ENCODE measurements at regions not wholly inside any gene's neighbourhood (a gene's known extent, or its start where the extent isn't known, plus 50 kb on each side); places are given as distances from the start of the nearest gene placed in this dataset.

DNA sequence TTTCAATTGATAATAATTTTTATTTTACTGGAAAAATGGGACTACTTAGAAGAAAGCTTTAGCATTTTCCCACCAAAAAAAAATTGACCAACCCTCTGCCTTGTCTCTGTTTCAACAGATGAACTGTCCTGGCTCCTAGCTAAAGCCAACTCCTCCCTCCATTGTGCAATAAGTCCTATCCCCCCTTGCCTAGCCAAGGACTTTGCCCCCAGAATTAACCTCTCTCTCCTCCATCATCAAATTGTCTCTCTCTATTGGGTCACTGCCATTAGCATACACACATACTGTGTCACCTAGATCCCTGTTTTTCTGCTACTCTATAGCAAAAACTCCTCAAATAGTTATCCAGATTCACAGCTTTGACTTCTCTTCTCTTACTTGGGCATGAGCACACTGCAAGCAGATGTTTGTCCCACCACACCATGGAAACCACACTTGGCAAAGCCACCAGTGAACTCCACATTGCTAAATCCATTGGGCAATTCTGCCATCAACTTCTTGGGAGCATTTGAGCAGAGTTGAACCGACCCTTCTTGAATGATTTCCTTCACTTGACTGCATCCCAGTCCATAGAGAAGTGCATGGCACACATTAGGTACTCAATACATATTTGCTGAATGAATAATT lies 91.4 kb upstream of the NEBL start:
- Histone ChIP-seq H3K4me1 (ENCODE audit: control insufficient read depth in 2 of 3, insufficient read depth in 2 of 3, low read depth in 1 of 3, low read length in 3 of 3) (peaks cover 0 to 6% (median 0%) of the 10 kb centered on the region in 3 donors), H3K4me3 (ENCODE audit: low read length in 3 of 3) (no peak overlapping the region), H3K36me3 (ENCODE audit: control insufficient read depth in 2 of 3, insufficient read depth in 3 of 3, low read length in 3 of 3) (no peaks in the 10 kb centered on the region), H3K27me3 (ENCODE audit: control insufficient read depth, insufficient read depth, low read length) (no peaks in the 10 kb centered on the region), H3K9me3 (ENCODE audit: control insufficient read depth in 2 of 3, insufficient read depth in 1 of 3, low read length in 3 of 3) (peaks cover 0 to 1% (median 0%) of the 10 kb centered on the region in 3 donors), H3K27ac (ENCODE audit: low read depth in 2 of 2, low read length in 2 of 2) (no peak overlapping the region), H3K9ac (ENCODE audit: low read length in 3 of 3) (no peak overlapping the region)
- FAIRE-seq (no peak), DNase-seq (no peak)
- intact Hi-C loops (cut with DNase I) = no loop called here
- TF ChIP-seq, protein P1, sequence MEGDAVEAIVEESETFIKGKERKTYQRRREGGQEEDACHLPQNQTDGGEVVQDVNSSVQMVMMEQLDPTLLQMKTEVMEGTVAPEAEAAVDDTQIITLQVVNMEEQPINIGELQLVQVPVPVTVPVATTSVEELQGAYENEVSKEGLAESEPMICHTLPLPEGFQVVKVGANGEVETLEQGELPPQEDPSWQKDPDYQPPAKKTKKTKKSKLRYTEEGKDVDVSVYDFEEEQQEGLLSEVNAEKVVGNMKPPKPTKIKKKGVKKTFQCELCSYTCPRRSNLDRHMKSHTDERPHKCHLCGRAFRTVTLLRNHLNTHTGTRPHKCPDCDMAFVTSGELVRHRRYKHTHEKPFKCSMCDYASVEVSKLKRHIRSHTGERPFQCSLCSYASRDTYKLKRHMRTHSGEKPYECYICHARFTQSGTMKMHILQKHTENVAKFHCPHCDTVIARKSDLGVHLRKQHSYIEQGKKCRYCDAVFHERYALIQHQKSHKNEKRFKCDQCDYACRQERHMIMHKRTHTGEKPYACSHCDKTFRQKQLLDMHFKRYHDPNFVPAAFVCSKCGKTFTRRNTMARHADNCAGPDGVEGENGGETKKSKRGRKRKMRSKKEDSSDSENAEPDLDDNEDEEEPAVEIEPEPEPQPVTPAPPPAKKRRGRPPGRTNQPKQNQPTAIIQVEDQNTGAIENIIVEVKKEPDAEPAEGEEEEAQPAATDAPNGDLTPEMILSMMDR (IDR thresholded peaks at IDR 0.05; ENCODE audit: borderline replicate concordance, extremely low read depth, insufficient read depth) = no peak

DNA sequence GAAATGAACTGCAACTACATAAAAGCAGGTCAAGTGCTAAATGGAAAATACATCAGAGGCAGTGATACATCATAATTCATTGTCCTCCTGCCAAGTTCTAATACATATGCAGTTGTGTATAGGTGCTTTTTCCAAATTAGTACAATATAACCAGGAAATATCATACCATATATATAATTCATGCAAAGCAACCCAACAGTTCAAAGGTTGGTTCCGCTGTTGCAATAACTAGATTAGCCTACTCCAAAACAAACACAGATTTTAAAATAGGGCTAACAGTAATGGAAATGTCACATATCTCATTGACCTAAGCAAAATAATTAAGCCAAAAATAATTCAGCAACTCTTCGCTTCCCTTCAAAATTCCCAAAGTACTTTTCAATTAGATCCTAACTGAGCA lies 88.9 kb upstream of the NEBL start:
- intact Hi-C loops (cut with DNase I) = no loop called here
- Histone ChIP-seq H3K9ac (ENCODE audit: low read length in 3 of 3) (no peak overlapping the region), H3K9me3 (ENCODE audit: control insufficient read depth in 2 of 3, insufficient read depth in 1 of 3, low read length in 3 of 3) (peaks cover 0 to 1% (median 0%) of the 10 kb centered on the region in 3 donors), H3K4me1 (ENCODE audit: control insufficient read depth in 2 of 3, insufficient read depth in 2 of 3, low read depth in 1 of 3, low read length in 3 of 3) (peaks cover 0 to 6% (median 0%) of the 10 kb centered on the region in 3 donors), H3K27me3 (ENCODE audit: control insufficient read depth, insufficient read depth, low read length) (no peaks in the 10 kb centered on the region), H3K27ac (ENCODE audit: low read depth in 2 of 2, low read length in 2 of 2) (no peak overlapping the region), H3K36me3 (ENCODE audit: control insufficient read depth in 2 of 3, insufficient read depth in 3 of 3, low read length in 3 of 3) (no peaks in the 10 kb centered on the region), H3K4me3 (ENCODE audit: low read length in 3 of 3) (no peak overlapping the region)
- TF ChIP-seq, protein P1 (IDR thresholded peaks at IDR 0.05; ENCODE audit: borderline replicate concordance, extremely low read depth, insufficient read depth) = no peak
- FAIRE-seq = no peak
- DNase-seq = no peak

DNA sequence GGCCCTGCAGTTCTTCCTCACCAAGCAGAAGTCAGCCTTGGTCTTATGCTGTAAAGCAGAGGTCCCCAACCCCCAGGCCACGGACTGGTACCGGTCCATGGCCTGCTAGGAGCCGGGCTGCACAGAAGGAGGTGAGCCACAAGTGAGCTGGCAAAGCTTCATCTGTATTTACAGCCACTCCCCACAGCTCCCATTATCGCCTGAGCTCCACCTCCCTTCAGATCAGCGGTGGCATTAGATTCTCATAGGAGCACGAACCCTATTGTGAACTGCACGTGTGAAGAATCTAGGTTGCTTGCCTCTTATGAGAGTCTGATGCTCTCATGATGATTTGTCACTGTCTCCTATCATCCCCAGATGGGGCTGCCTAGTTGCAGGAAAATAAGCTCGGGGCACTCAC lies 87.6 kb upstream of the NEBL start:
- no peak overlapping the region for H3K27ac ChIP-seq (ENCODE audit: low read depth in 2 of 2, low read length in 2 of 2)
- no peaks in the 10 kb centered on the region for H3K36me3 ChIP-seq (ENCODE audit: control insufficient read depth in 2 of 3, insufficient read depth in 3 of 3, low read length in 3 of 3)
- FAIRE-seq (no peak), DNase-seq (no peak)
- H3K4me1 ChIP-seq (ENCODE audit: control insufficient read depth in 2 of 3, insufficient read depth in 2 of 3, low read depth in 1 of 3, low read length in 3 of 3) = peaks cover 0 to 6% (median 0%) of the 10 kb centered on the region in 3 donors
- TF ChIP-seq, protein P1 (IDR thresholded peaks at IDR 0.05; ENCODE audit: borderline replicate concordance, extremely low read depth, insufficient read depth) = no peak
- H3K9ac ChIP-seq (ENCODE audit: low read length in 3 of 3) = no peak overlapping the region
- no peak overlapping the region for H3K4me3 ChIP-seq (ENCODE audit: low read length in 3 of 3)
- H3K9me3 ChIP-seq (ENCODE audit: control insufficient read depth in 2 of 3, insufficient read depth in 1 of 3, low read length in 3 of 3) = peaks cover 0 to 1% (median 0%) of the 10 kb centered on the region in 3 donors
- intact Hi-C loops (cut with DNase I) = no loop called here
- no peaks in the 10 kb centered on the region for H3K27me3 ChIP-seq (ENCODE audit: control insufficient read depth, insufficient read depth, low read length)
